Mammary epithelial cell (primary cell): ENCODE measurements at regions not wholly inside any gene's neighbourhood (a gene's known extent, or its start where the extent isn't known, plus 50 kb on each side); places are given as distances from the start of the nearest gene placed in this dataset.

Source experiments
- EZH2 ChIP-seq: IDR thresholded peaks from 2 replicates; pipeline ENCODE4 v1.6.1; 2012; ENCODE audit warnings: low read length, inconsistent platforms, borderline replicate concordance
- TF ChIP-seq, protein P1 (sequence below), 2 donors: IDR thresholded peaks in 1 of 2; conservative IDR thresholded peaks in 1 of 2; 2 replicates each; pipeline ENCODE4 v1.5.1; 2011 to 2012; ENCODE audit warnings: inconsistent platforms in 2 of 2, low read length in 2 of 2, mild to moderate bottlenecking in 2 of 2, control low read depth in 1 of 2, low read depth in 1 of 2; ENCODE audit not compliant: insufficient read depth in 1 of 2; ENCODE audit errors: extremely low read depth in 1 of 2

GRCh38 chr2:66305718-66306117 is 129.2 kb upstream of the MEIS1 start:
- TF ChIP-seq, protein P1, sequence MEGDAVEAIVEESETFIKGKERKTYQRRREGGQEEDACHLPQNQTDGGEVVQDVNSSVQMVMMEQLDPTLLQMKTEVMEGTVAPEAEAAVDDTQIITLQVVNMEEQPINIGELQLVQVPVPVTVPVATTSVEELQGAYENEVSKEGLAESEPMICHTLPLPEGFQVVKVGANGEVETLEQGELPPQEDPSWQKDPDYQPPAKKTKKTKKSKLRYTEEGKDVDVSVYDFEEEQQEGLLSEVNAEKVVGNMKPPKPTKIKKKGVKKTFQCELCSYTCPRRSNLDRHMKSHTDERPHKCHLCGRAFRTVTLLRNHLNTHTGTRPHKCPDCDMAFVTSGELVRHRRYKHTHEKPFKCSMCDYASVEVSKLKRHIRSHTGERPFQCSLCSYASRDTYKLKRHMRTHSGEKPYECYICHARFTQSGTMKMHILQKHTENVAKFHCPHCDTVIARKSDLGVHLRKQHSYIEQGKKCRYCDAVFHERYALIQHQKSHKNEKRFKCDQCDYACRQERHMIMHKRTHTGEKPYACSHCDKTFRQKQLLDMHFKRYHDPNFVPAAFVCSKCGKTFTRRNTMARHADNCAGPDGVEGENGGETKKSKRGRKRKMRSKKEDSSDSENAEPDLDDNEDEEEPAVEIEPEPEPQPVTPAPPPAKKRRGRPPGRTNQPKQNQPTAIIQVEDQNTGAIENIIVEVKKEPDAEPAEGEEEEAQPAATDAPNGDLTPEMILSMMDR (conservative IDR thresholded peaks at IDR 0.05 in 1 of 2, IDR thresholded peaks at IDR 0.05 in 1 of 2; ENCODE audit: extremely low read depth in 1 of 2, insufficient read depth in 1 of 2, low read depth in 1 of 2, low read length in 2 of 2), result no peak
- TF ChIP-seq EZH2, result no peak
